ENCODE measurements at regions not wholly inside any gene's neighbourhood (a gene's known extent, or its start where the extent isn't known, plus 50 kb on each side); places are given as distances from the start of the nearest gene placed in this dataset.
A peak's percentile ranks its signal among the peaks of the same experiment; 100 is the strongest.

GRCh38 chr1:239539051-239539450, 152.7 kb downstream of the CHRM3 start:
- DNase-seq: no peak

- no peak for DNase-seq
Observed at GRCh38 chr1:239539812-239540211, 153.4 kb downstream of the CHRM3 start.

- DNase-seq: no peak
Observed at GRCh38 chr1:239543873-239544272, 157.5 kb downstream of the CHRM3 start.

GRCh38 chr1:239545466-239545865, 159.1 kb downstream of the CHRM3 start:
- DNase-seq: no peak

GRCh38 chr1:239547987-239548386, 161.6 kb downstream of the CHRM3 start:
- no peak for DNase-seq

- DNase-seq: no peak
Observed at GRCh38 chr1:239550178-239550577, 163.8 kb downstream of the CHRM3 start.

GRCh38 chr1:239555350-239555749, 169.0 kb downstream of the CHRM3 start:
- DNase-seq: peak in 1 of 2 experiments; percentile 7

- DNase-seq: no peak
Observed at GRCh38 chr1:239558559-239558958, 172.2 kb downstream of the CHRM3 start.

GRCh38 chr1:239558991-239559390, 172.6 kb downstream of the CHRM3 start:
- DNase-seq: no peak

- DNase-seq: no peak
Observed at GRCh38 chr1:239560921-239561320, 174.6 kb downstream of the CHRM3 start.

GRCh38 chr1:239562095-239562494, 175.7 kb downstream of the CHRM3 start:
- no peak for DNase-seq

GRCh38 chr1:239563681-239564080, 177.3 kb downstream of the CHRM3 start:
- no peak for DNase-seq

GRCh38 chr1:239566074-239566473, 179.7 kb downstream of the CHRM3 start:
- DNase-seq: no peak

GRCh38 chr1:239570878-239571277, 184.5 kb downstream of the CHRM3 start:
- no peak for DNase-seq

- DNase-seq: no peak
Observed at GRCh38 chr1:239572183-239572582, 185.8 kb downstream of the CHRM3 start.

GRCh38 chr1:239574112-239574511, 187.7 kb downstream of the CHRM3 start:
- no peak for DNase-seq

GRCh38 chr1:239575113-239575512, 188.7 kb downstream of the CHRM3 start:
- DNase-seq: no peak

GRCh38 chr1:239583536-239583935, 197.2 kb downstream of the CHRM3 start:
- no peak for DNase-seq

- DNase-seq: no peak
Observed at GRCh38 chr1:239586128-239586527, 199.8 kb downstream of the CHRM3 start.

- no peak for DNase-seq
Observed at GRCh38 chr1:239587066-239587465, 200.7 kb downstream of the CHRM3 start.

GRCh38 chr1:239587574-239588369, 201.4 kb downstream of the CHRM3 start:
- DNase-seq: no peak

GRCh38 chr1:239590556-239590955, 204.2 kb downstream of the CHRM3 start:
- DNase-seq: no peak

- no peak for DNase-seq
Observed at GRCh38 chr1:239593527-239593926, 207.2 kb downstream of the CHRM3 start.

- no peak for DNase-seq
Observed at GRCh38 chr1:239600588-239600987, 214.2 kb downstream of the CHRM3 start.

- no peak for DNase-seq
Observed at GRCh38 chr1:239601108-239601507, 214.7 kb downstream of the CHRM3 start.

All from NCI-H2081 (cell line).